GM21360 (cell line): ENCODE measurements at regions not wholly inside any gene's neighbourhood (a gene's known extent, or its start where the extent isn't known, plus 50 kb on each side); places are given as distances from the start of the nearest gene placed in this dataset.

Source experiments
- ATAC-seq: cut with Tn5 transposase; IDR thresholded peaks from one replicate; pipeline ENCODE4 v1.9.1; 2021; ENCODE audit warnings: mild to moderate bottlenecking, moderate library complexity; ENCODE audit not compliant: unreplicated experiment

- ATAC-seq = no peak
Measured at GRCh38 chr2:183991968-183992367, 606.4 kb upstream of the ZNF804A start.

- ATAC-seq = peak; percentile 87
Measured at GRCh38 chr2:183993052-183993451, 605.3 kb upstream of the ZNF804A start.

GRCh38 chr2:183995632-183996031, 602.7 kb upstream of the ZNF804A start:
- ATAC-seq = no peak

- no peak for ATAC-seq
Measured at GRCh38 chr2:183996825-183997793, 601.2 kb upstream of the ZNF804A start.

- ATAC-seq = peak; percentile 90
Measured at GRCh38 chr2:183998041-183998796, 600.1 kb upstream of the ZNF804A start.

GRCh38 chr2:183998797-183999190, 599.5 kb upstream of the ZNF804A start:
- ATAC-seq = peak; percentile 24

GRCh38 chr2:184004289-184004947, 593.9 kb upstream of the ZNF804A start:
- ATAC-seq = peak; percentile 93

- ATAC-seq = peak; percentile 58
Measured at GRCh38 chr2:184004948-184005672, 593.2 kb upstream of the ZNF804A start.

GRCh38 chr2:184006998-184007397, 591.3 kb upstream of the ZNF804A start:
- ATAC-seq = no peak

GRCh38 chr2:184026961-184027360, 571.4 kb upstream of the ZNF804A start:
- ATAC-seq = no peak

- ATAC-seq = no peak
Measured at GRCh38 chr2:184030245-184030644, 568.1 kb upstream of the ZNF804A start.

GRCh38 chr2:184030989-184031388, 567.3 kb upstream of the ZNF804A start:
- ATAC-seq = no peak

- no peak for ATAC-seq
Measured at GRCh38 chr2:184031402-184032147, 566.8 kb upstream of the ZNF804A start.

- no peak for ATAC-seq
Measured at GRCh38 chr2:184032983-184033382, 565.3 kb upstream of the ZNF804A start.

- ATAC-seq = no peak
Measured at GRCh38 chr2:184037273-184037672, 561.1 kb upstream of the ZNF804A start.

GRCh38 chr2:184039493-184039892, 558.8 kb upstream of the ZNF804A start:
- no peak for ATAC-seq

- no peak for ATAC-seq
Measured at GRCh38 chr2:184040230-184040629, 558.1 kb upstream of the ZNF804A start.

GRCh38 chr2:184041077-184041476, 557.3 kb upstream of the ZNF804A start:
- no peak for ATAC-seq

- no peak for ATAC-seq
Measured at GRCh38 chr2:184041777-184042176, 556.6 kb upstream of the ZNF804A start.

- no peak for ATAC-seq
Measured at GRCh38 chr2:184047536-184047935, 550.8 kb upstream of the ZNF804A start.
